ENCODE measurements at regions not wholly inside any gene's neighbourhood (a gene's known extent, or its start where the extent isn't known, plus 50 kb on each side); places are given as distances from the start of the nearest gene placed in this dataset.

DNA sequence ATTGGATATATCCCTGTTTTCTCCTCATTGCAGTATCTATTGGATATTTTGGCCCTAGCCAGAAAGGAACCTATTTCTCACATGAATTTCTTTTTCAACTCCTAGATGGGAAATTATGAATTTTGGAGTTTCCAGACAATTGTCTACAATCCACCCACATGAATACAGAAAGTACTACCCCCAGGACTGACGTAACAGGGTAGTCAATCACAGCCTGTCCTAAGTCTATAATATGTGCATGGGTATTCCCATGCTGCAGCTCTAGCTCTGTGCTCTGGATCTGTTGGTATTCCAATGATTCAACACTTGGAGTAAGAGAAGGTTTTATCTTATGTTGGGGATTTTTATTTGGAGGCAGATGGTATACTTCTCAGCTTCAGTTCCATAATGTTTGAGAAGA is 393.1 kb upstream of the ARRDC4 start:
- no peaks in the 10 kb centered on the region for H3K4me1 ChIP-seq
- TF ChIP-seq, protein P1, sequence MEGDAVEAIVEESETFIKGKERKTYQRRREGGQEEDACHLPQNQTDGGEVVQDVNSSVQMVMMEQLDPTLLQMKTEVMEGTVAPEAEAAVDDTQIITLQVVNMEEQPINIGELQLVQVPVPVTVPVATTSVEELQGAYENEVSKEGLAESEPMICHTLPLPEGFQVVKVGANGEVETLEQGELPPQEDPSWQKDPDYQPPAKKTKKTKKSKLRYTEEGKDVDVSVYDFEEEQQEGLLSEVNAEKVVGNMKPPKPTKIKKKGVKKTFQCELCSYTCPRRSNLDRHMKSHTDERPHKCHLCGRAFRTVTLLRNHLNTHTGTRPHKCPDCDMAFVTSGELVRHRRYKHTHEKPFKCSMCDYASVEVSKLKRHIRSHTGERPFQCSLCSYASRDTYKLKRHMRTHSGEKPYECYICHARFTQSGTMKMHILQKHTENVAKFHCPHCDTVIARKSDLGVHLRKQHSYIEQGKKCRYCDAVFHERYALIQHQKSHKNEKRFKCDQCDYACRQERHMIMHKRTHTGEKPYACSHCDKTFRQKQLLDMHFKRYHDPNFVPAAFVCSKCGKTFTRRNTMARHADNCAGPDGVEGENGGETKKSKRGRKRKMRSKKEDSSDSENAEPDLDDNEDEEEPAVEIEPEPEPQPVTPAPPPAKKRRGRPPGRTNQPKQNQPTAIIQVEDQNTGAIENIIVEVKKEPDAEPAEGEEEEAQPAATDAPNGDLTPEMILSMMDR (IDR thresholded peaks at IDR 0.05) = no peak
- TF ChIP-seq POLR2A (IDR thresholded peaks at IDR 0.05) = no peak
- H3K9me3 ChIP-seq = no peaks in the 10 kb centered on the region
- no peaks in the 10 kb centered on the region for H3K36me3 ChIP-seq
- WGBS, 2 donors = 50 to 64% methylated on average over 1 of the region's 1 CpG
- no peaks in the 10 kb centered on the region for H3K27me3 ChIP-seq
- no peak overlapping the region for H3K4me3 ChIP-seq (replicated peaks in 1 of 3)
- intact Hi-C loops (cut with DNase I) = no loop called here
- no peak for DNase-seq
- peak overlapping the region in 2 of 3 donors; percentile 10 to 11 for H3K27ac ChIP-seq

DNA sequence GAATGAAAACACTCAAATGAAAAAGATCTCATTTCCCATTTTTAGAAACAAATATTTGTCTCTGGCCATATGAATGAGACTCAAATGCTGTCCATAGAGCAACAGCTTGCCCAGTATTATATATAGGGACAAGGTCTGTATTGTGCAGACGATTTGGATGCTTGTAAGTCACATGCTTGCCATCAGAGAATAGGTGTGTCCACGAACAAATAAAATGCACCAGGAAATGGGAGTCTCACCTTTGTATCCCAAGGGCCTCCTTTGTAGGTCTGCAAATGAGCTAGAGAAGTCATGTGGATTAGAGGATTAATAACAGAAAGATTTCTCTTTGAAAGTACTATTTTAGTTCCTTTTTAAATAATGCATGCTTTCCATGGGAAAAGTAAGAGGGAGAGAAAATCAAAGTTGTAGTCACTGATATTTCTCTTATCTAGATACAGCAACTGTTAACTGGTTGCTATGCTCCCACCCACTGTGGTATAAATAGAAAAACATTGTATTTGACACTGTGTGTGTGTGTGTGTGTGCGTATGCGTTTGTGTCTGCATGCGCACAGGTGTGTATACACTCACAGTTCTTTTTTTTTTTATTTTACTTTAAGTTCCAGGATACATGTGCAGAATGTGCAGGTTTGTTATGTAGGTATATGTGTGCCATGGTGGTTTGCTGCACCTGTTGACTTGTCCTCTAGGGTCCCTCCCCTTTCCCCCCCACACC is 383.4 kb upstream of the ARRDC4 start:
- 76 to 82% methylated on average over 5 of the region's 5 CpGs for WGBS, 2 donors
- H3K4me1 ChIP-seq = no peaks in the 10 kb centered on the region
- DNase-seq = no peak
- H3K4me3 ChIP-seq (replicated peaks in 1 of 3) = no peak overlapping the region
- H3K9me3 ChIP-seq = no peaks in the 10 kb centered on the region
- intact Hi-C loops (cut with DNase I) = no loop called here
- H3K36me3 ChIP-seq = no peaks in the 10 kb centered on the region
- H3K27me3 ChIP-seq = no peaks in the 10 kb centered on the region
- no peak for TF ChIP-seq POLR2A (IDR thresholded peaks at IDR 0.05)
- TF ChIP-seq, protein P1 (IDR thresholded peaks at IDR 0.05) = no peak
- H3K27ac ChIP-seq = no peak overlapping the region

DNA sequence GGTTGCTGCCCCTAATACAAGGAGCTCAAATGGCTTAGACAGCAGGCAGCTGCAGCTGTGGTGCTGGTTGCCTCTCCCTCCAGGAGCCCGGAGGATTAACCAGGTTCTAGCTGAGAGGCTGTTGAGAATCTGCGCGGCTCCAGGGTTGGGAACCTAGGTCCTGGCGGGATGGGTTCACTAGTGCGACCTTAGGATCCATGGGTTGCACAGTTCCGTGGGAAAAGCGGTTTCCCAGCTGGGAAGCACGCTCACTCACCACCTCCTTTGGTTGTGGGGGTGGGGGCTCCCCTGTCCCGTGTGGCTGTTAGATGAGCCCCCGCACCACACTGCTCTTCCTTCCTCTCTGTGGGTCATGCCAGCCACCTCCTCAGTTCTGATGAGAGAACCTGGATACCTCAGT is 375.1 kb upstream of the ARRDC4 start:
- Histone ChIP-seq H3K27ac (no peak overlapping the region), H3K4me1 (no peaks in the 10 kb centered on the region), H3K9me3 (no peaks in the 10 kb centered on the region), H3K27me3 (no peaks in the 10 kb centered on the region), H3K4me3 (replicated peaks in 1 of 3) (no peak overlapping the region), H3K36me3 (no peaks in the 10 kb centered on the region)
- intact Hi-C loops (cut with DNase I) = no loop called here
- TF ChIP-seq, protein P1 (IDR thresholded peaks at IDR 0.05) = no peak
- TF ChIP-seq POLR2A (IDR thresholded peaks at IDR 0.05) = no peak
- no peak for DNase-seq
- WGBS, 2 donors = 94 to 96% methylated on average over 6 to 9 of the region's 10 CpGs

DNA sequence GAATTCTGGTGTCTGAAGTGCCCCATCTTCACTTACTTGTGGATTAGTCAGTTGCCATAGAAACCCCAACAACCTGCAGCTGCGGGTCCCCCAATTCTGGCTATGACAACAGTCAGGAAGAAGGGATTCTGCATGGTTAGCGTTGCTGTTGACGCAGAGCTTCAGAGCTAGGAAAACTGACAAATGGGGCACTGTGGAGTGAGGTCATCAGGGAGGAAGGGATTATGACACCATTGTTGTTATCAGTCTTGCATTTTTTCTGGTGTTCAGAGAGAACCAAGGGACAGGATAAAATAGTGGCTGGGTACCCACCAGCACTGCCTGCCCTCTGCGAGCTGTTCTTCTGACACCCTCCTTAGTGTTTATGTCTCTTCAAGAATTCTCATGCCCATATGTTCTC is 367.7 kb upstream of the ARRDC4 start:
- Histone ChIP-seq H3K4me3 (replicated peaks in 1 of 3) (no peak overlapping the region), H3K9me3 (no peaks in the 10 kb centered on the region), H3K36me3 (no peaks in the 10 kb centered on the region), H3K4me1 (no peaks in the 10 kb centered on the region), H3K27me3 (no peaks in the 10 kb centered on the region), H3K27ac (no peak overlapping the region)
- WGBS, 2 donors = 77 to 83% methylated on average over 4 of the region's 4 CpGs
- TF ChIP-seq, protein P1 (IDR thresholded peaks at IDR 0.05) = no peak
- TF ChIP-seq POLR2A (IDR thresholded peaks at IDR 0.05) = no peak
- DNase-seq = no peak
- intact Hi-C loops (cut with DNase I) = no loop called here

DNA sequence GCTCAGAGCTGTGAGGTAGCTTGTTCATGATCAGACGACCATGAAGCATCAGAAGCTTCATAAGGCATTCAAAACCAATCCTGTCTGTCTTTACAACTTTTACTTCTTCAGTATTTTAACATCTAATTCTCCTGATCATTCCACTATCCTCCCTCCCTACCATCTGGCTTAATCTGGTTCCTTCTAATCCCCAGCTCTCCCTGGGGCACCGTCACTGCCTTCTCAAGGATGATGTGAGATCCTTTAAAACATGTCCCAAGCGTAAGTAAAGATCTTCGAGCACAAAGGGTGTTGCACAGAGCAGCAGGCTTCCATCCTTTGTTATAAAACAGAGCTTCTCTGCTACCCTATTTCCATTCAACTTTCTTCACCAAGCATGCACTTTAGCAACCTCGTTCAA is 362.7 kb upstream of the ARRDC4 start:
- no peak for DNase-seq
- H3K27ac ChIP-seq = no peak overlapping the region
- H3K9me3 ChIP-seq = no peaks in the 10 kb centered on the region
- intact Hi-C loops (cut with DNase I) = no loop called here
- H3K4me1 ChIP-seq = no peaks in the 10 kb centered on the region
- H3K4me3 ChIP-seq (replicated peaks in 1 of 3) = no peak overlapping the region
- H3K36me3 ChIP-seq = no peaks in the 10 kb centered on the region
- H3K27me3 ChIP-seq = no peaks in the 10 kb centered on the region
- TF ChIP-seq, protein P1 (IDR thresholded peaks at IDR 0.05) = no peak
- TF ChIP-seq POLR2A (IDR thresholded peaks at IDR 0.05) = no peak
- 82 to 86% methylated on average over 5 of the region's 5 CpGs for WGBS, 2 donors

Measured in thyroid gland (tissue), 4 donors.